Heart right ventricle (tissue), 16 donors: ENCODE measurements at regions not wholly inside any gene's neighbourhood (a gene's known extent, or its start where the extent isn't known, plus 50 kb on each side); places are given as distances from the start of the nearest gene placed in this dataset.

Source experiments
- ATAC-seq, 8 donors: fragments of 200-7000 bp; cut with Tn5 transposase; one replicate each; pipeline ENCODE4 v1.9.1; 2020; ENCODE audit warnings: mild to moderate bottlenecking in 8 of 8, moderate library complexity in 8 of 8, moderate number of reproducible peaks in 1 of 8
- DNase-seq, 2 donors: peaks; one replicate each; pipeline ENCODE4 v3.0.0-alpha.2; 2020
- H3K27ac ChIP-seq, 10 donors: fragments of 200-600 bp; sonication (generic) in 2 of 10; one replicate each; pipeline versions ENCODE4 v1.5.0 to v1.8.0; 2020 to 2022; ENCODE audit warnings: mild to moderate bottlenecking in 3 of 10
- H3K27me3 ChIP-seq, 7 donors: fragments of 200-600 bp; one replicate each; pipeline ENCODE4 v1.8.0; 2021 to 2022; ENCODE audit warnings: mild to moderate bottlenecking in 2 of 7
- H3K36me3 ChIP-seq, 9 donors: fragments of 200-600 bp; sonication (generic) in 1 of 9; one replicate each; pipeline versions ENCODE4 v1.5.0 to v1.8.0; 2020 to 2022; ENCODE audit warnings: mild to moderate bottlenecking in 2 of 9
- H3K4me1 ChIP-seq, 9 donors: fragments of 200-600 bp; sonication (generic) in 1 of 9; one replicate each; pipeline versions ENCODE4 v1.5.0 to v1.8.0; 2020 to 2022; ENCODE audit warnings: mild to moderate bottlenecking in 4 of 9
- H3K4me3 ChIP-seq, 10 donors: fragments of 200-600 bp; sonication (generic) in 2 of 10; one replicate each; pipeline versions ENCODE4 v1.5.0 to v1.8.0; 2020 to 2022; ENCODE audit warnings: mild to moderate bottlenecking in 7 of 10, moderate library complexity in 2 of 10
- H3K9me3 ChIP-seq, 11 donors: fragments of 200-600 bp in 10 of 11; sonication (generic) in 2 of 11; one replicate each; pipeline versions ENCODE4 v1.5.0 to v1.8.0; 2013 to 2022; ENCODE audit warnings: mild to moderate bottlenecking in 2 of 11, control low read depth in 1 of 11, moderate library complexity in 1 of 11
- WGBS, 2 donors: extraction: QIAGEN DNeasy Blood & Tissue Kit; methylation state at CpG; one replicate each; pipeline ENCODE4 v1.1.7; 2013; ENCODE audit warnings: inconsistent platforms in 1 of 2; 5-methylcytosine and 5-hydroxymethylcytosine counted together
- intact Hi-C, 10 donors: fragments of 100-400 bp; cut with DNase I; formaldehyde crosslinking; loops; one replicate each; pipeline versions ENCODE4 v1.11.1 to v1.14.2; 2022
- TF ChIP-seq, protein P1 (sequence below), 9 donors: fragments of 200-600 bp; sonication (generic) in 2 of 9; IDR thresholded peaks; one replicate each; pipeline versions ENCODE4 v1.5.0 to v1.8.0; 2021 to 2022; ENCODE audit warnings: antibody characterized with exemption in 9 of 9, mild to moderate bottlenecking in 5 of 9, moderate library complexity in 1 of 9
- donor health status: Arrhythmogenic right ventricular cardiomyopathy.
- donor health status: ischemic (EF 13 %, LVEDD 7.1; RV severe dilation, severe dysfunction).
- donor health status: healthy with polysubstance abuse.
- donor health status: DM: no; HTN: yes; CAD: no.
- donor health status: DM: no; HTN: no; CAD: no.
- donor health status: ischemic (EF 25% LVEDD 6.9; RV normal size, moderate dysfunction).
- donor health status: ischemic (EF 25% LVEDD 5.7; RV mildly dilated, moderate dysfunction).
- donor health status: healthy.
- donor health status: DM: yes; HTN: yes; CAD: no.
- donor health status: Ischemic cardiomyopathy.
- donor health status: ischemic (EF 35%, LVEDD 5.7; RV mildly dilated, moderate dysfunction).
- donor health status: nonischemic (EF 11% LVEDD 7.7; RV severe dilation, severe dysfunction).
- donor health status: DM: yes; HTN: yes; CAD: no.
- donor health status: PGD.
- donor health status: ischemic (EF 29% LVEDD 5.4; RV normal size, mild dysfunction).
- donor health status: nonischemic (EF 23%, LVEDD 6.1; RV moderate dilation, normal function).

DNA sequence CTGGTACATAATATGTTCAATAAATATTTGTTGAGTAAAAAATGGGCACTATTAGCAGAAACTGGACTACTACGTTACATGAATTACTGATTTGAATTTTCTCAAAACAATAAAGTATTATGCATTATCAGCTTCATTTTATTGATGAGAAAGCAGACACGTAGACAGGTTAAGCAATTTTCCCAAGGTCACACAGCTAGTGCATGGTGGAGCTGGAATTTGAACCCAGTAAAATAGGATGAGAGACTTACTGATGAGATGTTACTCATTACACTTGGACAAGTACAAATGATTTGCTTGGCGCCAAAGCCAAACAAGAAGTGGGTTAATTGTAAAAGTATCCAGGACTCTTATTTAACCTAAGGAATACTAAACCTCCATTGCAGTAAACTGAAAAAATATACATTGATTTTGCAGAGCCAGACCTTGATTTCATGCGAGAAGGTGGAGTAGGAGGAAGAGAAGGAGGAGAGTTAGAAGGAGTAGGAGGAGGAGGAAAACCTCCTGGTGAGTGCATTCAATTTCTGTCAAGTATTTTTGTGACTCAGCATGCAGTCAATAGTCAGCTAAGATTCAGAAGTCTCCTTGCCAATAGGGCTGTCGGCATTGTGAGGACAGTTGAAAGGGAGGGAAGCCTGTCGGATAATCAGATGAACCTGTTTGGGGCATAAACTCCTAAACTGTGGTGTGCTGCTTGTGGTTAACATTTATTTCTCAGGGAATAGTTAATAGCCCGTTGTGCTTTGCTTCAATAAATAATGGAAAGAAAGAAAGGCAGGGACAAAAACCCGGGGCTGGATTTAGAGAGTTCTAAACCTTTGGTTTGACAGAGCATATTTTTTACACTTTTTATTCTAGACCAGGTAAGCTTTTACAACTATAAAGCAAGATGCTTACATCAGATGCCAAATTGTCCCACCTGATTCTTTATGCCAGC lies 77.0 kb upstream of the TACR1 start:
- no peak overlapping the region for H3K4me3 ChIP-seq
- H3K4me1 ChIP-seq = peaks cover 0 to 3% (median 0%) of the 10 kb centered on the region in 9 donors
- ATAC-seq (no peak), DNase-seq (no peak)
- intact Hi-C loops = no loop called here
- no peak overlapping the region for H3K27ac ChIP-seq
- 74 to 77% methylated on average over 8 of the region's 8 CpGs for WGBS, 2 donors
- H3K36me3 ChIP-seq = no peaks in the 10 kb centered on the region
- TF ChIP-seq, protein P1, sequence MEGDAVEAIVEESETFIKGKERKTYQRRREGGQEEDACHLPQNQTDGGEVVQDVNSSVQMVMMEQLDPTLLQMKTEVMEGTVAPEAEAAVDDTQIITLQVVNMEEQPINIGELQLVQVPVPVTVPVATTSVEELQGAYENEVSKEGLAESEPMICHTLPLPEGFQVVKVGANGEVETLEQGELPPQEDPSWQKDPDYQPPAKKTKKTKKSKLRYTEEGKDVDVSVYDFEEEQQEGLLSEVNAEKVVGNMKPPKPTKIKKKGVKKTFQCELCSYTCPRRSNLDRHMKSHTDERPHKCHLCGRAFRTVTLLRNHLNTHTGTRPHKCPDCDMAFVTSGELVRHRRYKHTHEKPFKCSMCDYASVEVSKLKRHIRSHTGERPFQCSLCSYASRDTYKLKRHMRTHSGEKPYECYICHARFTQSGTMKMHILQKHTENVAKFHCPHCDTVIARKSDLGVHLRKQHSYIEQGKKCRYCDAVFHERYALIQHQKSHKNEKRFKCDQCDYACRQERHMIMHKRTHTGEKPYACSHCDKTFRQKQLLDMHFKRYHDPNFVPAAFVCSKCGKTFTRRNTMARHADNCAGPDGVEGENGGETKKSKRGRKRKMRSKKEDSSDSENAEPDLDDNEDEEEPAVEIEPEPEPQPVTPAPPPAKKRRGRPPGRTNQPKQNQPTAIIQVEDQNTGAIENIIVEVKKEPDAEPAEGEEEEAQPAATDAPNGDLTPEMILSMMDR (IDR thresholded peaks at IDR 0.05) = no peak
- H3K9me3 ChIP-seq = peaks cover 0 to 14% (median 0%) of the 10 kb centered on the region in 11 donors
- H3K27me3 ChIP-seq = no peaks in the 10 kb centered on the region

DNA sequence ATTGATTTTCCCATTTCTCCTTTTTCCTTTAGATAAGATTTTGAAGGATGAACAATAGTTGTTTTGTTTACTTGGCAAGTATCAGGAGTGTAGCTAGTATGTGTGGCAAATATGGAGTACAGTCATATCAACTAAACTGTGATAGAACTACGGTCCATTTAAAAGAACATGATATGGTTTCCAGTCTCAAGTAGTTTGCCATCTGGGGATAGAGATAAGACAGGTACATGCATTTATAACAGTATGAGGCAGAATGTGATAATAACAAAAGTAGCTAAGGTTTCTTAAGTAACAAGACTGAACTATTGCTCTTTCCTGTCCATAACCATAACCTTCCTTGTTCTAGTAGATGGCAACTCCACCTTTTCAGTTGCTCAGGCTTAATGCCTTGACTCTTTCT lies 75.6 kb upstream of the TACR1 start:
- 48 to 58% methylated on average over 1 of the region's 1 CpG for WGBS, 2 donors
- Histone ChIP-seq H3K4me3 (no peak overlapping the region), H3K4me1 (peaks cover 0 to 3% (median 0%) of the 10 kb centered on the region in 9 donors), H3K9me3 (peaks cover 0 to 14% (median 0%) of the 10 kb centered on the region in 11 donors), H3K36me3 (no peaks in the 10 kb centered on the region), H3K27ac (no peak overlapping the region), H3K27me3 (no peaks in the 10 kb centered on the region)
- DNase-seq (no peak), ATAC-seq (no peak)
- TF ChIP-seq, protein P1 (IDR thresholded peaks at IDR 0.05) = no peak
- intact Hi-C loops = no loop called here

DNA sequence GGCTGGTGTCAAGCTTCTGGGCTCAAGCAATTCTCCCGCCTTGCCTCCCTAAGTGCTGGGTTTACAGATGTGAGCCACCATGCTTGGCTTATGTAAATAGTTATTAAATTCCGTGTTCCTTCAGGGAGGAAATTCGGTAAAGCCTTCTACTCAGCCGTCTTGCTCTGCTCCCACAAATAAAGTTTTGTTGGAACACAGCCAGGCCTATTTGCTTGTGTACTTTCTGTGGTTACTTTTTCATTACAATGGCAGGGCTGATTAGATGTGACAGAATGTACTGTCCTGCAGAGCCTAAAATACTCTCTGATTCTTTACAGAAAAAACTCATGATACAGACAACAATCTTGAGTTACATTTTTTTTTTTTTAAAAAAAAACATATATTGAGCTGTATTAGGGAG lies 68.8 kb upstream of the TACR1 start:
- no peak overlapping the region for H3K4me3 ChIP-seq
- H3K9me3 ChIP-seq = peaks cover 0 to 19% (median 0%) of the 10 kb centered on the region in 11 donors
- WGBS, 2 donors = 76 to 82% methylated on average over 4 of the region's 4 CpGs
- H3K4me1 ChIP-seq = no peaks in the 10 kb centered on the region
- no peak for ATAC-seq
- no peaks in the 10 kb centered on the region for H3K36me3 ChIP-seq
- TF ChIP-seq, protein P1 (IDR thresholded peaks at IDR 0.05) = no peak
- intact Hi-C loops = no loop called here
- no peaks in the 10 kb centered on the region for H3K27me3 ChIP-seq
- H3K27ac ChIP-seq = no peak overlapping the region
- no peak for DNase-seq

DNA sequence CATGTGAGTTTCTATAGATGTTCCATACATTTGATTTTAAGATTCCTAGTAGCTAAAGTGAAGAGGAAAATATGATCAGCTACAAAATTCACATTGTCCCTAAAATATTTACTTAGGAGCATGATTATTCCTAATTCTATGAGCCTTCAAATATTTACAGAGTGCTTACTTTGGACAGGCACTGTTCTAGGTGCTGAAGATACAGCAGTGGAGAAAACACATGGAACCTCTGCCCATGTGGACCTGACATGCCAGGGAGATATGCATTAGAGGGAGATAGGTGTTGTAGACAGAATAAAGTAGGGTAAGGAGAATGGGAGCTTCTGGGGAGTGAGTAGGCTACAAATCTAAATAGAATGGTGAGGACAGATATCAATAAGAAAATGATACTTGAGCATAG lies 62.6 kb upstream of the TACR1 start:
- H3K4me1 ChIP-seq = no peaks in the 10 kb centered on the region
- H3K9me3 ChIP-seq = peaks cover 0 to 52% (median 27%) of the 10 kb centered on the region in 11 donors
- no peaks in the 10 kb centered on the region for H3K36me3 ChIP-seq
- ATAC-seq (no peak), DNase-seq (no peak)
- TF ChIP-seq, protein P1 (IDR thresholded peaks at IDR 0.05) = no peak
- H3K4me3 ChIP-seq = no peak overlapping the region
- intact Hi-C loops = no loop called here
- no peaks in the 10 kb centered on the region for H3K27me3 ChIP-seq
- no peak overlapping the region for H3K27ac ChIP-seq
